ENCODE measurements at regions not wholly inside any gene's neighbourhood (a gene's known extent, or its start where the extent isn't known, plus 50 kb on each side); places are given as distances from the start of the nearest gene placed in this dataset.

GRCh38 chr18:65468881-65469280 lies 281.9 kb upstream of the CDH7 start:
- no peaks in the 10 kb centered on the region for H3K4me1 ChIP-seq (ENCODE audit: control insufficient read depth in 2 of 3, insufficient read depth in 2 of 3, low read depth in 1 of 3, low read length in 3 of 3)
- no peak overlapping the region for H3K27ac ChIP-seq (ENCODE audit: low read depth in 2 of 2, low read length in 2 of 2)
- DNase-seq = no peak
- intact Hi-C loops (cut with DNase I) = no loop called here
- no peaks in the 10 kb centered on the region for H3K36me3 ChIP-seq (ENCODE audit: control insufficient read depth in 2 of 3, insufficient read depth in 3 of 3, low read length in 3 of 3)
- H3K9me3 ChIP-seq (ENCODE audit: control insufficient read depth in 2 of 3, insufficient read depth in 1 of 3, low read length in 3 of 3) = no peaks in the 10 kb centered on the region
- no peak overlapping the region for H3K4me3 ChIP-seq (ENCODE audit: low read length in 3 of 3)
- no peak for FAIRE-seq
- no peak for TF ChIP-seq CTCF (IDR thresholded peaks at IDR 0.05; ENCODE audit: borderline replicate concordance, extremely low read depth, insufficient read depth)
- no peak overlapping the region for H3K9ac ChIP-seq (ENCODE audit: low read length in 3 of 3)
- no peaks in the 10 kb centered on the region for H3K27me3 ChIP-seq (ENCODE audit: control insufficient read depth, insufficient read depth, low read length)

- DNase-seq (no peak), FAIRE-seq (no peak)
- no peak for TF ChIP-seq CTCF (IDR thresholded peaks at IDR 0.05; ENCODE audit: borderline replicate concordance, extremely low read depth, insufficient read depth)
- Histone ChIP-seq H3K27me3 (ENCODE audit: control insufficient read depth, insufficient read depth, low read length) (no peaks in the 10 kb centered on the region), H3K4me3 (ENCODE audit: low read length in 3 of 3) (no peak overlapping the region), H3K27ac (ENCODE audit: low read depth in 2 of 2, low read length in 2 of 2) (no peak overlapping the region), H3K9ac (ENCODE audit: low read length in 3 of 3) (no peak overlapping the region), H3K4me1 (ENCODE audit: control insufficient read depth in 2 of 3, insufficient read depth in 2 of 3, low read depth in 1 of 3, low read length in 3 of 3) (no peaks in the 10 kb centered on the region), H3K36me3 (ENCODE audit: control insufficient read depth in 2 of 3, insufficient read depth in 3 of 3, low read length in 3 of 3) (no peaks in the 10 kb centered on the region), H3K9me3 (ENCODE audit: control insufficient read depth in 2 of 3, insufficient read depth in 1 of 3, low read length in 3 of 3) (no peaks in the 10 kb centered on the region)
- intact Hi-C loops (cut with DNase I) = no loop called here
Observed at GRCh38 chr18:65464361-65464760, 286.5 kb upstream of the CDH7 start.

DNA sequence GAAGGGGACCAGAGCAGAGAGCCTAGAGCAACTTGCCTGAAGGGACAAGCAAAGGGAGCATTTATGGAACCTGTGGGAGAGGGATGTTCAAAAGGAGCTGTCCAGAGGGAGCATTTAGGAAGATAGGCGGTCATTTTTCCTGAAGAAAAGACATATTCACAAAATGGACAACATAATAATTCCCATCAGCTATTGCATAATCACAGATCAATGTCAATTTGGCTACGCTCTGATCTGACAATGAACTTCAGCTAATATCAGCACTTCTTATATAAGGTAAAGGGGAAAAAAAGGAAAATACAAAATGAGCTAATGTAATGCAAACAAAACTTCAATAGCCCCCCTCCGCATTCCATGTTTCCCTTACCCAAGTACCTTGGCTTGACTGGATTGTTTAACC lies 291.1 kb upstream of the CDH7 start:
- Histone ChIP-seq H3K27me3 (ENCODE audit: control insufficient read depth, insufficient read depth, low read length) (no peaks in the 10 kb centered on the region), H3K36me3 (ENCODE audit: control insufficient read depth in 2 of 3, insufficient read depth in 3 of 3, low read length in 3 of 3) (no peaks in the 10 kb centered on the region), H3K27ac (ENCODE audit: low read depth in 2 of 2, low read length in 2 of 2) (no peak overlapping the region), H3K9ac (ENCODE audit: low read length in 3 of 3) (no peak overlapping the region), H3K9me3 (ENCODE audit: control insufficient read depth in 2 of 3, insufficient read depth in 1 of 3, low read length in 3 of 3) (no peaks in the 10 kb centered on the region), H3K4me1 (ENCODE audit: control insufficient read depth in 2 of 3, insufficient read depth in 2 of 3, low read depth in 1 of 3, low read length in 3 of 3) (no peaks in the 10 kb centered on the region), H3K4me3 (ENCODE audit: low read length in 3 of 3) (no peak overlapping the region)
- intact Hi-C loops (cut with DNase I) = no loop called here
- no peak for DNase-seq
- no peak for TF ChIP-seq CTCF (IDR thresholded peaks at IDR 0.05; ENCODE audit: borderline replicate concordance, extremely low read depth, insufficient read depth)
- no peak for FAIRE-seq

DNA sequence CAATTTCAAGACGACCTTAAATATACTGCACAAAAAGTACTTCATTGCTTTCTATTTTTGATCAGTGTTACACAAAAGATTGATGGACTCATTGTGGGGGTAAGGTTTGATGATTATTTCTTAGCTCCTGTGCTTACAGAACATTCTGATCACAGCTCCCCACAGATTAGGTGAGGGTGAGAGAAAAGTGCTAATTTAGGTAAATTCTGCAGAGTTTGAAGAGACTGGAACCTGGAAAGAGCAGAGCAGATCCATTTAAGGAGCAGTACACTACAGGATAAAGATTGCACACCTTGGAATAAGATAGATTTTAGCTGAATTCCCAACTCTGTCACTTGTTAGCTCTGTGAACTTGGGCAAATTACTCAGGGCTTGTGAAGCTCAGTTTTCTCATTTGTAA lies 291.9 kb upstream of the CDH7 start:
- H3K9me3 ChIP-seq (ENCODE audit: control insufficient read depth in 2 of 3, insufficient read depth in 1 of 3, low read length in 3 of 3) = no peaks in the 10 kb centered on the region
- H3K9ac ChIP-seq (ENCODE audit: low read length in 3 of 3) = no peak overlapping the region
- no peak overlapping the region for H3K27ac ChIP-seq (ENCODE audit: low read depth in 2 of 2, low read length in 2 of 2)
- H3K36me3 ChIP-seq (ENCODE audit: control insufficient read depth in 2 of 3, insufficient read depth in 3 of 3, low read length in 3 of 3) = no peaks in the 10 kb centered on the region
- no peaks in the 10 kb centered on the region for H3K27me3 ChIP-seq (ENCODE audit: control insufficient read depth, insufficient read depth, low read length)
- H3K4me1 ChIP-seq (ENCODE audit: control insufficient read depth in 2 of 3, insufficient read depth in 2 of 3, low read depth in 1 of 3, low read length in 3 of 3) = no peaks in the 10 kb centered on the region
- intact Hi-C loops (cut with DNase I) = no loop called here
- DNase-seq = no peak
- TF ChIP-seq CTCF (IDR thresholded peaks at IDR 0.05; ENCODE audit: borderline replicate concordance, extremely low read depth, insufficient read depth) = no peak
- FAIRE-seq = no peak
- no peak overlapping the region for H3K4me3 ChIP-seq (ENCODE audit: low read length in 3 of 3)

All from kidney (tissue), 13 donors.